GM19438 (cell line): ENCODE measurements at regions not wholly inside any gene's neighbourhood (a gene's known extent, or its start where the extent isn't known, plus 50 kb on each side); places are given as distances from the start of the nearest gene placed in this dataset.
"Not testable (repeated sequence)": the region's sequence is repeated elsewhere in the genome, so short reads cannot be mapped to it uniquely, and the experiment has no call there.

ENCODE experiments used
- ATAC-seq: cut with Tn5 transposase; IDR thresholded peaks from one replicate; pipeline ENCODE4 v1.9.1; 2021; ENCODE audit warnings: low read depth; ENCODE audit not compliant: unreplicated experiment

- no peak for ATAC-seq
These were observed 147.4 kb downstream of the ABHD5 start for GRCh38 chr3:43838009-43838758.

GRCh38 chr3:43838877-43839276, 148.1 kb downstream of the ABHD5 start:
- no peak for ATAC-seq

GRCh38 chr3:43843386-43843785, 152.6 kb downstream of the ABHD5 start:
- ATAC-seq, result no peak

GRCh38 chr3:43844757-43845156, 154.0 kb downstream of the ABHD5 start:
- ATAC-seq, result no peak

GRCh38 chr3:43845553-43845952, 154.8 kb downstream of the ABHD5 start:
- not testable (repeated sequence) for ATAC-seq

- no peak for ATAC-seq
These were observed 161.3 kb downstream of the ABHD5 start for GRCh38 chr3:43852066-43852465.

- ATAC-seq, result no peak
These were observed 163.5 kb downstream of the ABHD5 start for GRCh38 chr3:43854283-43854682.

- no peak for ATAC-seq
These were observed 164.2 kb downstream of the ABHD5 start for GRCh38 chr3:43854916-43855315.

GRCh38 chr3:43855674-43856299, 165.0 kb downstream of the ABHD5 start:
- no peak for ATAC-seq

- ATAC-seq, result no peak
These were observed 165.6 kb downstream of the ABHD5 start for GRCh38 chr3:43856351-43856750.

- no peak for ATAC-seq
These were observed 166.0 kb downstream of the ABHD5 start for GRCh38 chr3:43856761-43857160.

- ATAC-seq, result no peak
These were observed 166.9 kb downstream of the ABHD5 start for GRCh38 chr3:43857361-43858293.

GRCh38 chr3:43858294-43858701, 167.6 kb downstream of the ABHD5 start:
- ATAC-seq, result no peak

- no peak for ATAC-seq
These were observed 169.0 kb downstream of the ABHD5 start for GRCh38 chr3:43859766-43860165.

GRCh38 chr3:43861635-43862034, 170.9 kb downstream of the ABHD5 start:
- no peak for ATAC-seq

- ATAC-seq, result no peak
These were observed 171.7 kb downstream of the ABHD5 start for GRCh38 chr3:43862470-43862869.

- no peak for ATAC-seq
These were observed 172.5 kb downstream of the ABHD5 start for GRCh38 chr3:43862992-43863805.

GRCh38 chr3:43863966-43864933, 173.5 kb downstream of the ABHD5 start:
- ATAC-seq, result no peak

- ATAC-seq, result no peak
These were observed 174.6 kb downstream of the ABHD5 start for GRCh38 chr3:43865351-43865750.
